ENCODE measurements at regions not wholly inside any gene's neighbourhood (a gene's known extent, or its start where the extent isn't known, plus 50 kb on each side); places are given as distances from the start of the nearest gene placed in this dataset.

GRCh38 chr4:167645358-167645757 lies 411.1 kb upstream of the SPOCK3 start:
- Histone ChIP-seq H3K9me3 (no peaks in the 10 kb centered on the region), H3K4me3 (no peak overlapping the region), H3K27ac (no peak overlapping the region), H3K36me3 (no peaks in the 10 kb centered on the region), H3K27me3 (no peaks in the 10 kb centered on the region), H3K4me1 (no peaks in the 10 kb centered on the region)
- DNase-seq = no peak
- no peak for ATAC-seq (ENCODE audit: low FRiP score in 2 of 2)
- no peak for TF ChIP-seq EP300 (IDR thresholded peaks at IDR 0.05)
- TF ChIP-seq CTCF (IDR thresholded peaks at IDR 0.05) = no peak
- TF ChIP-seq POLR2AphosphoS5 (IDR thresholded peaks at IDR 0.05) = no peak
- no peak for TF ChIP-seq POLR2A (IDR thresholded peaks at IDR 0.05)

GRCh38 chr4:167652267-167652666 lies 418.0 kb upstream of the SPOCK3 start:
- peaks cover 0 to 5% (median 0%) of the 10 kb centered on the region in 4 donors for H3K9me3 ChIP-seq
- H3K4me3 ChIP-seq = no peak overlapping the region
- ATAC-seq (ENCODE audit: low FRiP score in 2 of 2) (peak in 1 of 2 donors; percentile 35), DNase-seq (peak in 1 of 2 donors; percentile 46)
- WGBS, 2 donors = 75 to 93% methylated on average over 4 of the region's 4 CpGs
- H3K4me1 ChIP-seq = no peaks in the 10 kb centered on the region
- H3K27ac ChIP-seq = no peak overlapping the region
- H3K27me3 ChIP-seq = no peaks in the 10 kb centered on the region
- no peaks in the 10 kb centered on the region for H3K36me3 ChIP-seq
- TF ChIP-seq POLR2AphosphoS5 (IDR thresholded peaks at IDR 0.05) (no peak), EP300 (IDR thresholded peaks at IDR 0.05) (no peak), POLR2A (IDR thresholded peaks at IDR 0.05) (no peak), CTCF (IDR thresholded peaks at IDR 0.05) (no peak)

GRCh38 chr4:167688660-167689142 lies 403.6 kb upstream of the ANXA10 start:
- DNase-seq (no peak), ATAC-seq (ENCODE audit: low FRiP score in 2 of 2) (no peak)
- H3K9me3 ChIP-seq = no peaks in the 10 kb centered on the region
- no peaks in the 10 kb centered on the region for H3K4me1 ChIP-seq
- no peak overlapping the region for H3K4me3 ChIP-seq
- no peaks in the 10 kb centered on the region for H3K27me3 ChIP-seq
- no peak for TF ChIP-seq CTCF (IDR thresholded peaks at IDR 0.05)
- no peak for TF ChIP-seq POLR2AphosphoS5 (IDR thresholded peaks at IDR 0.05)
- no peak for TF ChIP-seq EP300 (IDR thresholded peaks at IDR 0.05)
- TF ChIP-seq POLR2A (IDR thresholded peaks at IDR 0.05) = no peak
- H3K36me3 ChIP-seq = no peaks in the 10 kb centered on the region
- H3K27ac ChIP-seq = no peak overlapping the region
- WGBS, 2 donors = 74 to 88% methylated on average over 9 of the region's 9 CpGs

GRCh38 chr4:167702391-167702790 lies 389.9 kb upstream of the ANXA10 start:
- Histone ChIP-seq H3K27ac (no peak overlapping the region), H3K36me3 (no peaks in the 10 kb centered on the region), H3K4me3 (no peak overlapping the region), H3K27me3 (no peaks in the 10 kb centered on the region), H3K4me1 (no peaks in the 10 kb centered on the region), H3K9me3 (no peaks in the 10 kb centered on the region)
- TF ChIP-seq POLR2A (IDR thresholded peaks at IDR 0.05) = no peak
- no peak for TF ChIP-seq EP300 (IDR thresholded peaks at IDR 0.05)
- no peak for TF ChIP-seq CTCF (IDR thresholded peaks at IDR 0.05)
- TF ChIP-seq POLR2AphosphoS5 (IDR thresholded peaks at IDR 0.05) = no peak
- DNase-seq (no peak), ATAC-seq (ENCODE audit: low FRiP score in 2 of 2) (no peak)

- Histone ChIP-seq H3K4me3 (no peak overlapping the region), H3K27ac (no peak overlapping the region), H3K9me3 (peaks cover 0 to 4% (median 0%) of the 10 kb centered on the region in 4 donors), H3K36me3 (no peaks in the 10 kb centered on the region), H3K27me3 (no peaks in the 10 kb centered on the region), H3K4me1 (no peaks in the 10 kb centered on the region)
- ATAC-seq (ENCODE audit: low FRiP score in 2 of 2) (no peak), DNase-seq (no peak)
- WGBS, 2 donors = 71 to 72% methylated on average over 5 of the region's 5 CpGs
- no peak for TF ChIP-seq POLR2AphosphoS5 (IDR thresholded peaks at IDR 0.05)
- TF ChIP-seq POLR2A (IDR thresholded peaks at IDR 0.05) = no peak
- TF ChIP-seq EP300 (IDR thresholded peaks at IDR 0.05) = no peak
- TF ChIP-seq CTCF (IDR thresholded peaks at IDR 0.05) = no peak
Observed at GRCh38 chr4:167711517-167711916, 380.8 kb upstream of the ANXA10 start.
